GM12878 (cell line): ENCODE measurements at regions not wholly inside any gene's neighbourhood (a gene's known extent, or its start where the extent isn't known, plus 50 kb on each side); places are given as distances from the start of the nearest gene placed in this dataset.

Experiments used
- ATAC-seq: fragments of 200-7000 bp; cut with Tn5 transposase; 3 replicates; pipeline ENCODE4 v1.9.1; 2020; ENCODE audit warnings: mild to moderate bottlenecking, moderate library complexity
- BruUV-seq: library from RNA; stranded (reverse); fragments of 400-500 nt; replicated peaks from 2 replicates; lab custom pipeline; 2021; lab: Mats Ljungman, UMichigan
- CTCF ChIA-PET: fragments of 300-600 bp; sonication (Branson Sonifier 250); formaldehyde crosslinking; extraction: SDS; loops from one replicate; lab custom pipeline; 2021; ENCODE audit warnings: inconsistent platforms; lab: Yijun Ruan, JAX
- POLR2A ChIA-PET: fragments of 350-600 bp; formaldehyde crosslinking; extraction: SDS; loops from one replicate; lab custom pipeline; 2021; ENCODE audit warnings: inconsistent platforms; lab: Charles Lee
- RAD21 ChIA-PET: fragments of 300-600 bp; sonication (Branson Sonifier 250); formaldehyde crosslinking; loops from one replicate; lab custom pipeline; 2023; ENCODE audit warnings: antibody characterized with exemption; ENCODE audit not compliant: unreplicated experiment; lab: Charles Lee
- SMC1A ChIA-PET: fragments of 300-600 bp; sonication (Branson Sonifier 250); formaldehyde crosslinking; loops from one replicate; lab custom pipeline; 2023; ENCODE audit not compliant: unreplicated experiment, uncharacterized antibody; lab: Charles Lee
- DNase-seq: peaks from one replicate; pipeline ENCODE4 v3.0.0-alpha.2; 2011; ENCODE audit warnings: low read depth, low spot score
- FAIRE-seq: peaks from 3 replicates; lab custom pipeline; 2011; peaks lifted over from hg19 to GRCh38; lab: Jason Lieb, UNC
- H2AFZ ChIP-seq: 2 replicates; pipeline ENCODE4 v1.6.0; 2011; ENCODE audit warnings: low read depth, low read length, control low read depth; ENCODE audit not compliant: control insufficient read depth
- H3K27ac ChIP-seq: 2 replicates; pipeline ENCODE4 v1.5.1; 2011; ENCODE audit warnings: control low read depth; ENCODE audit not compliant: control insufficient read depth, insufficient read depth
- H3K27me3 ChIP-seq, 2 experiments: replicated peaks in 1 of 2; 2 replicates each; pipeline versions ENCODE4 v1.6.0 to v1.6.1; 2011; ENCODE audit warnings: low read length in 1 of 2; ENCODE audit not compliant: control insufficient read depth in 2 of 2, insufficient read depth in 2 of 2
- H3K36me3 ChIP-seq, 2 experiments: 2 replicates each; pipeline ENCODE4 v1.5.1; 2011; ENCODE audit warnings: low read length in 1 of 2; ENCODE audit not compliant: control insufficient read depth in 2 of 2, insufficient read depth in 2 of 2
- H3K4me1 ChIP-seq: 2 replicates; pipeline ENCODE4 v1.6.1; 2011; ENCODE audit warnings: mild to moderate bottlenecking, low read length, moderate library complexity, mixed read lengths; ENCODE audit not compliant: control insufficient read depth, insufficient read depth
- H3K4me2 ChIP-seq: 2 replicates; pipeline ENCODE4 v1.6.0; 2011; ENCODE audit warnings: control low read depth; ENCODE audit not compliant: control insufficient read depth, insufficient read depth
- H3K4me3 ChIP-seq: fragments of 200-600 bp; sonication (generic); 2 replicates; pipeline ENCODE4 v1.5.1; 2016
- H3K79me2 ChIP-seq: 2 replicates; pipeline ENCODE4 v1.6.0; 2011; ENCODE audit warnings: low read length; ENCODE audit not compliant: control insufficient read depth, insufficient read depth
- H3K9ac ChIP-seq: 2 replicates; pipeline ENCODE4 v1.8.0; 2011; ENCODE audit warnings: low read length, control low read depth, mixed read lengths; ENCODE audit not compliant: control insufficient read depth, insufficient read depth
- H3K9me3 ChIP-seq: replicated peaks from 3 replicates; pipeline ENCODE4 v1.5.1; 2011; ENCODE audit warnings: mild to moderate bottlenecking, low read length; ENCODE audit not compliant: control insufficient read depth, insufficient read depth
- H4K20me1 ChIP-seq: 2 replicates; pipeline ENCODE4 v1.6.0; 2011; ENCODE audit not compliant: control insufficient read depth, insufficient read depth
- E2F8 ChIP-seq: fragments of 450-650 bp; IDR thresholded peaks from 2 replicates; pipeline ENCODE4 v1.6.1; 2018; ENCODE audit warnings: mild to moderate bottlenecking, low read depth, moderate library complexity; ENCODE audit not compliant: partially characterized antibody
- MTA3 ChIP-seq: IDR thresholded peaks from 2 replicates; pipeline ENCODE4 v1.6.1; 2012; ENCODE audit warnings: low read length, inconsistent platforms, borderline replicate concordance
- MXI1 ChIP-seq: fragments of 150-350 bp; IDR thresholded peaks from 2 replicates; pipeline ENCODE4 v1.6.1; 2011; ENCODE audit warnings: low read depth, mild to moderate bottlenecking, inconsistent platforms, low read length, improper control_type of control experiment
- NR2C1 ChIP-seq: fragments of 450-650 bp; IDR thresholded peaks from 2 replicates; pipeline ENCODE4 v1.6.1; 2017; ENCODE audit warnings: antibody characterized with exemption, mild to moderate bottlenecking, moderate library complexity
- NR2F1 ChIP-seq: fragments of 450-650 bp; conservative IDR thresholded peaks from 2 replicates; pipeline ENCODE4 v1.6.1; 2017; ENCODE audit warnings: mild to moderate bottlenecking
- NRF1 ChIP-seq: conservative IDR thresholded peaks from 2 replicates; pipeline ENCODE4 v1.6.1; 2011; ENCODE audit warnings: mild to moderate bottlenecking, low read depth, low read length, improper control_type of control experiment
- POLR2AphosphoS2 ChIP-seq: IDR thresholded peaks from 2 replicates; pipeline ENCODE4 v1.6.1; 2011; ENCODE audit warnings: low read depth, mild to moderate bottlenecking, low read length, improper control_type of control experiment, moderate library complexity
- RCOR1 ChIP-seq: conservative IDR thresholded peaks from 2 replicates; pipeline ENCODE4 v1.6.1; 2012; ENCODE audit warnings: low read depth, low read length, improper control_type of control experiment
- RELA ChIP-seq: fragments of 450-650 bp; IDR thresholded peaks from 2 replicates; pipeline ENCODE4 v1.8.0; 2014; ENCODE audit warnings: borderline replicate concordance; ENCODE audit not compliant: partially characterized antibody
- SMARCA5 ChIP-seq: fragments of 450-650 bp; IDR thresholded peaks from 2 replicates; pipeline ENCODE4 v1.6.1; 2017; ENCODE audit warnings: mild to moderate bottlenecking
- SPI1 ChIP-seq: IDR thresholded peaks from 2 replicates; pipeline ENCODE4 v1.6.1; 2011; ENCODE audit warnings: low read depth, mild to moderate bottlenecking, low read length, moderate library complexity, borderline replicate concordance; ENCODE audit not compliant: insufficient read depth
- TCF12 ChIP-seq: IDR thresholded peaks from 2 replicates; pipeline ENCODE4 v1.6.1; 2011; ENCODE audit warnings: low read depth, mild to moderate bottlenecking, low read length
- WGBS: methylation state at CpG from one replicate; pipeline ENCODE4 v1.1.6; 2016; ENCODE audit warnings: low lambda C conversion rate; ENCODE audit not compliant: insufficient replicate concordance, insufficient coverage; ENCODE audit errors: missing lambda C conversion rate; 5-methylcytosine and 5-hydroxymethylcytosine counted together
- in situ Hi-C: fragments of 300-500 bp; cut with MboI; formaldehyde crosslinking; loops from 9 replicates; pipeline ENCODE4 v1.14.3; 2018; ENCODE audit warnings: mixed read lengths
- intact Hi-C: fragments of 100-400 bp; cut with micrococcal nuclease; formaldehyde crosslinking; loops from one replicate; pipeline ENCODE4 v1.14.2; 2022; ENCODE audit not compliant: unreplicated experiment
- TF ChIP-seq, protein P1 (sequence below): fragments of 150-350 bp; IDR thresholded peaks from 2 replicates; pipeline ENCODE4 v1.6.1; 2014; ENCODE audit warnings: mild to moderate bottlenecking, low read depth, low read length
- TF ChIP-seq, protein P2 (sequence below): fragments of 450-650 bp; IDR thresholded peaks from 2 replicates; pipeline ENCODE4 v1.6.1; 2017; ENCODE audit warnings: low read depth, mild to moderate bottlenecking, moderate library complexity

- TF ChIP-seq SPI1 = no peak
Observed at GRCh38 chr3:107100137-107100536, 277.1 kb upstream of the CCDC54 start (continued).

DNA sequence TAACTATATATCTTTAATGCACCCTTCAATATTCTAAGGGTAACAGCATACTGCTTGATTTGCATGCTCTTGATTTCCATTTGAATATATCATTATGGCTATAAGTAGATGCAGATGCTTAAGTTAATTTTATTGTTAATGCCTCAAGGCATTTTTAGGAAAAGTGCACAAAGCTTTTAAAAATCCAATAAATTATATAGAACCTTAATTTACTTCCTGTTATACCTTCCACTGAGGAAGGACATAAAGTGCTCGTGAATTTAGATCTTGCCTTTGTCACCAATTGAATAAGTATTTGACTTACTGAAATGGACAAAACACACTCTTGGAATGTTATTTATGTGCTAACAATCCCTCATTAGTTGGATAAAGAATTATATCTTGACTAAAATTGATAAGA, 276.7 kb upstream of the CCDC54 start:
- Histone ChIP-seq H3K27me3 (no peaks in the 10 kb centered on the region), H3K9me3 (no peaks in the 10 kb centered on the region), H3K4me1 (no peaks in the 10 kb centered on the region), H3K4me2 (no peak overlapping the region), H3K36me3 (no peaks in the 10 kb centered on the region), H4K20me1 (no peaks in the 10 kb centered on the region), H3K27ac (no peak overlapping the region), H3K9ac (no peak overlapping the region), H3K4me3 (no peak overlapping the region), H2AFZ (no peak overlapping the region), H3K79me2 (no peaks in the 10 kb centered on the region)
- no peak for ATAC-seq
- intact Hi-C loops = no loop called here
- ChIA-PET POLR2A (interaction anchor here (0.6 kb wide), 1 partner anchor 615 kb away, joined by 3 read pairs; no protein-coding TSS in a partner anchor), CTCF (no interaction called here), SMC1A (no interaction called here), RAD21 (no interaction called here)
- WGBS = 5% methylated on average over 1 of the region's 1 CpG
- in situ Hi-C loops = no loop called here
- DNase-seq = no peak
- no peak for FAIRE-seq
- no TSS peak for BruUV-seq
- no peak for TF ChIP-seq MTA3
- TF ChIP-seq NRF1 = no peak
- TF ChIP-seq MXI1 = no peak
- no peak for TF ChIP-seq NR2F1
- TF ChIP-seq, protein P1, sequence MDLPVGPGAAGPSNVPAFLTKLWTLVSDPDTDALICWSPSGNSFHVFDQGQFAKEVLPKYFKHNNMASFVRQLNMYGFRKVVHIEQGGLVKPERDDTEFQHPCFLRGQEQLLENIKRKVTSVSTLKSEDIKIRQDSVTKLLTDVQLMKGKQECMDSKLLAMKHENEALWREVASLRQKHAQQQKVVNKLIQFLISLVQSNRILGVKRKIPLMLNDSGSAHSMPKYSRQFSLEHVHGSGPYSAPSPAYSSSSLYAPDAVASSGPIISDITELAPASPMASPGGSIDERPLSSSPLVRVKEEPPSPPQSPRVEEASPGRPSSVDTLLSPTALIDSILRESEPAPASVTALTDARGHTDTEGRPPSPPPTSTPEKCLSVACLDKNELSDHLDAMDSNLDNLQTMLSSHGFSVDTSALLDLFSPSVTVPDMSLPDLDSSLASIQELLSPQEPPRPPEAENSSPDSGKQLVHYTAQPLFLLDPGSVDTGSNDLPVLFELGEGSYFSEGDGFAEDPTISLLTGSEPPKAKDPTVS = no peak
- no peak for TF ChIP-seq SMARCA5
- TF ChIP-seq RCOR1 = no peak
- TF ChIP-seq NR2C1 = no peak
- TF ChIP-seq, protein P2, sequence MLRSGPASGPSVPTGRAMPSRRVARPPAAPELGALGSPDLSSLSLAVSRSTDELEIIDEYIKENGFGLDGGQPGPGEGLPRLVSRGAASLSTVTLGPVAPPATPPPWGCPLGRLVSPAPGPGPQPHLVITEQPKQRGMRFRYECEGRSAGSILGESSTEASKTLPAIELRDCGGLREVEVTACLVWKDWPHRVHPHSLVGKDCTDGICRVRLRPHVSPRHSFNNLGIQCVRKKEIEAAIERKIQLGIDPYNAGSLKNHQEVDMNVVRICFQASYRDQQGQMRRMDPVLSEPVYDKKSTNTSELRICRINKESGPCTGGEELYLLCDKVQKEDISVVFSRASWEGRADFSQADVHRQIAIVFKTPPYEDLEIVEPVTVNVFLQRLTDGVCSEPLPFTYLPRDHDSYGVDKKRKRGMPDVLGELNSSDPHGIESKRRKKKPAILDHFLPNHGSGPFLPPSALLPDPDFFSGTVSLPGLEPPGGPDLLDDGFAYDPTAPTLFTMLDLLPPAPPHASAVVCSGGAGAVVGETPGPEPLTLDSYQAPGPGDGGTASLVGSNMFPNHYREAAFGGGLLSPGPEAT = no peak
- no peak for TF ChIP-seq POLR2AphosphoS2
- TF ChIP-seq TCF12 = no peak
- TF ChIP-seq RELA = no peak
- no peak for TF ChIP-seq E2F8
